Activated gamma-delta T cell treated with Interleukin-2 at 50 U/mL for 16 hours (primary cell): ENCODE measurements at regions not wholly inside any gene's neighbourhood (a gene's known extent, or its start where the extent isn't known, plus 50 kb on each side); places are given as distances from the start of the nearest gene placed in this dataset.

Experiments
- DNase-seq: peaks from one replicate; pipeline ENCODE4 v3.0.0-alpha.2; 2020

DNA sequence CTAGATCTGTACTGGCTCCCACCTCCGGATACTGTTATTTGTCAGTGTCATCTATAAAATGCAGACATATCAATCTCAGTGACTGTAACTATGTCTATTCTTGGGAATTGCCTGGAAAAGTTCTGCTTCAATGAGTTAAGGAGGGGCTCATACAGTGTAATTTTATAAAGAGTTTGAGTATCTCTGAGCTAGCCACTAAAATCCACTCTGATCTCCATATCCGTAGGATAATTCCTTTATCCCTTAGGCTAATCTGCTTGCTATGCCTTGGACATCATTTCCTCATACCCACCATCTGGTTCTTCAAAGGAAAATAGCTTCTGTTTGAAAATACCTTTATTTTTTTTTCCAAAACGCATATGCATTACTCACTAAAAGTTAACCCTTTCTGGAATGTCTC is 863.2 kb downstream of the SUCLG1 start:
- no peak for DNase-seq

DNA sequence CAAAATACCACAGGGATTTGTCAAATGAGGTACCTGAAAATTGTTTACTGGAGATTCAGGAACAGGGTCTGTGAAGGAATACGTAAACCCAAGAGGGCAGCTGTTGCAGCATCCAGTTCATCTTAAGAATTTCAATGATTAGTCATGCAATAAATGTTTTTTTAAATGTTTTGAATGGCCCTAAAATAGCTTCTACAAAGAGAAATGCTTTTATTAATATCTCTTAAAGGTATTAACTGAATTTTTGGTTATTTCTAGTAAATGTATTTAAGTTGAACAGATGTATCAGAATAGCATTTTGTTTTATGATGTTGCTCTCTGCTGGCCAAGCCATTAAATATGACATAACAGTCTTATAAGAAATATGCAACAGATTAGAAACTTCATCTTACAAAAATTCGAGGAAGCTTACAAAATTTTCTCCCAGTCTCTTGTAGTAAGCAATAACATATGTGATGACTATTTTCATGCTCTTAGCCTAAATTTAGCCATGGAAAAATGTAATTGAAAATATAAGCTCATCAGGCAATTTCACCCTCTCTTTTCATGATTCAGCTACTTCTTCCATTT is 863.9 kb downstream of the SUCLG1 start:
- DNase-seq, result no peak

DNA sequence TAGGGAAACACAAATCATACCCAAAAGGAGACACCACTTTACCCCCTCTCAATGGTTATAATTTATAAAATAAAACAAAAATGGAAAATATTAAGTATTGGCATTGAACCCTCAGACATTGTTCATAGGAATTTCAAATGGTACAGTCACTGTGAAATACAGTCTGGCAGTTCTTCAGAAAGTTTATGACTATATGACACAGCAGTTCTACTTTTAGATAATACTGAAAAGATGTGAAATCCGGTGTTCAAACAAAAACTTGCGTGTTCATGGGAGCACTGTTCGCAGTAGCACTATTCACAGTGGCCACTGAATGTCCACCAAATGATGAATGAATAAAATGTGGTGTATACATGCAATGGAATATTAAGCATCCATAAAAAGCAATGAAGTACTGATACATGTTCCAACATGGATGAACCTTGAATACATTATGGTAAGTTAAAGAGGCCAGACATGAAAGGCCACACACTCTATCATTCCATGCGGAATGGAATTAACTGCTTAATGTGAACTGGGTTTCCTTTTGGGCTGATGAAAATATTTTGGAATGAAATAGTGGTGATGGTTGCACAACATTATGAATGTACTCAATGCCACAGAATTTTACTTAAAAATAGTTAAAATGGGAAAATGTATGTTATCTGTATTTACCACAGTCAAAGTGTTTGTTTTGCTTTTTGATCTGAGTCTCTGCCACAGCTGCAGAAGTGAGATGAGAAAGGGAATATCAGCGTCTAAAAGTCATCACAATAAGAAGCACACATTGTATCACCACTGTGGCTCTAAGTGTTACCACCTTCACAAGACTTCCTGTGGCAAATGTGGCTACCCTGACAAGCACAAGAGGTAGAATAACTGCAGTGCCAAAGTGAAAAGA is 864.6 kb downstream of the SUCLG1 start:
- no peak for DNase-seq

- no peak for DNase-seq
Measured at GRCh38 chr2:83587309-83587708, 871.8 kb downstream of the SUCLG1 start.

GRCh38 chr2:83585250-83585649 is 873.8 kb downstream of the SUCLG1 start:
- DNase-seq, result no peak

GRCh38 chr2:83584672-83585071 is 874.4 kb downstream of the SUCLG1 start:
- no peak for DNase-seq

GRCh38 chr2:83582589-83582988 is 876.5 kb downstream of the SUCLG1 start:
- no peak for DNase-seq

GRCh38 chr2:83579507-83579906 is 879.6 kb downstream of the SUCLG1 start:
- DNase-seq, result no peak

GRCh38 chr2:83578405-83578804 is 880.7 kb downstream of the SUCLG1 start:
- DNase-seq, result no peak

GRCh38 chr2:83574614-83575013 is 884.5 kb downstream of the SUCLG1 start:
- DNase-seq, result no peak

GRCh38 chr2:83573060-83573459 is 886.0 kb downstream of the SUCLG1 start:
- no peak for DNase-seq

DNA sequence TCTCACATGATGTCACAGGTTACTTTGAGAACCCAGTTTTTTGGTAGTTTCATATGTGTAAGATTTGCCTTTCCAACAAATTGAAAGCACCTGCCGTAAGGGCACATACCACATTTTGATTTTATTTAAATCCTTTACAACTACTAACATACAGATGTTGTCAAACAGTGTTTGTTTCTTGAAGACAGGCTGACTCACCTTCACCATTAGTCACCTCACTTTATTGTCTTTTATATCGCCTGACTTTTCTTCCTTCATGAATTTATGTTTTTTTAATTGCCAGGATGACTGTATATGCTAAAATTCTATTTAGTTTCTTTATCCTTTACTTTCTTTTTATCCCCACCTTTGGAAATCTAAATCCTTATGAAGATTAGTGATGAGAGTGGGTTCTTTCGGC is 886.7 kb downstream of the SUCLG1 start:
- no peak for DNase-seq

DNA sequence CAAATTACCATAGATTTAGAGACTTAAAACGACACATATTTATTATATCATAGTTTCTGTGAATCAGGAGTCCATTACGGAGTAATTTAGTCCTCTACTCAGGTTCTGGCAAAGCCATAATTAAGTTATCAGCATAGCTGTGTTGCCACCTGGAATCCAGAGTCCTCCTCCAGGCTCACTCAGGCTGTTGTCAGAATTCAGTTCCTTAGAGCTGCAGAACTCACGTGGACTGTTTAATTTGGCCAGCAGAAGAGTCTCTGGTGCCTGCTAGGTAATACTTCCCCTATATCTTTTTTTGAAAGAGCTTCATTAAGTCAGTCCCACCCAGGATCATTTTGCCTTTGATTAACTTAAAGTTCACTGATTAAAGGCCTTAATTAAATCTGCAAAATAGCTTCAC is 891.5 kb downstream of the SUCLG1 start:
- no peak for DNase-seq

DNA sequence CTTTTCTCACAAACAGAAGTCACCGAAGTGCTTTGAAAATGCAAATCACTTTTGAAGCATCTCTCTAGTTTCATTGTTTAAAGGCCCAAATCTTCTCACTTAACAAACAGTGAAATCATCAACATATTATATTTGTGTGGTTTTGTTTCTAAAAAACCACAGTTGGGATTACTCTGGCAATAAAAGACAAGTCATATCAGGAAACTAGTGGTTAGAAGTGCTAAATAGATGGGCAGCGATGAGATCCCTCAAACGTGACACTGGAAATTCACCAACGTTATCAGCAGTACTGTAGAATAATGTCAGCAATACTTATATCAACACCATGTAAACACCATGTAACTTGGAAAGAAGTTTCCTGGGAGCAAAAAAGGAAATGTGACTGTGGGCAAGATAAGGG is 893.5 kb downstream of the SUCLG1 start:
- DNase-seq, result no peak

- no peak for DNase-seq
Measured at GRCh38 chr2:83565181-83565580, 893.9 kb downstream of the SUCLG1 start.

GRCh38 chr2:83561592-83561991 is 897.5 kb downstream of the SUCLG1 start:
- DNase-seq, result no peak

- no peak for DNase-seq
Measured at GRCh38 chr2:83536556-83536955, 922.5 kb downstream of the SUCLG1 start.

DNA sequence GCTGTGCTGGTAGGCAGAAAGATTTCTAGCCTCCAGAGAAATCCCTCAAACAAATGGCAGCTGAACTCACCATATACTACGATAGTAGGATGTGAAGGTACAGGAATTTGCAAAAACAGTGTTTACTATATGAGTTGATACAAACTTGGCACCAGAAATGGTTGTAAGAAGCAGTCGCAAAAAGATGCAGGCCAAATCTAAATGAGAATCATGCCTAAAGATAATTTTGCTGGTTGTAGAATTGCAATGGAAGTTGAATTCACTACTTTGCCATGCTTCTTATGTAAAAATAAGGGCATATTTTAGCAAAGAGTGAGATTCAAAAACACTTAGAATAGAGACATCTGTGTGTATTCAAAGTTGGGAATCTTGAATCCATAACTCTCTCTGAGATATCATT is 924.7 kb downstream of the SUCLG1 start:
- no peak for DNase-seq

DNA sequence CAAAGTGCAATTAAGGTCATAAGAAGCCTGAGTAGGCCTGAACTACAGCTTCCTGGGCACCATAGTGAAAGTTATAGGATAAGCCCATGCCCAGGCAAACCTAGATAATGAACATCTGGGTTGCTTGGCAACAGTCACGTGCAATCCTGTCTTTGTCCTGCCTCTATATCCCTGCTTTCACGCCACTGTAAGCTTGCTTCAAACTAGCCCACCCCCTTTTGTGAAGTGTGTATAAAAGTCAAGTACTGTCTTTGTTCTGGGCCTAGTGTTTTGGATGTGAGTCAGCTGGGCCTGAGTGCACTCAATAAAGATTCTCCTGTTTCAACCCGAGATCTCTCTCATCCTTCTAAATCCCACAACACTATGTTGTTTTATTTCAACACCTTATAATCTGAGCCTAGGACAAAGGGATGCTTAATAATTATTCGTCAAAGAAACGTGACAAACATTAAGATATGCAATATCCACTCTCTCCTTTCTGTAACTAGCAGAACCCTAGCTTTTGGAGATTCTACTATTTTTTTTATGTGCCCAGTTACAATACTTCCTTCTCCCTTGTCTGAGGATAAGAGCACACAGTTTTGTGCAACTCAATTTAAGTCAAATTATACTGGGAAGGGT is 927.8 kb downstream of the SUCLG1 start:
- no peak for DNase-seq

DNA sequence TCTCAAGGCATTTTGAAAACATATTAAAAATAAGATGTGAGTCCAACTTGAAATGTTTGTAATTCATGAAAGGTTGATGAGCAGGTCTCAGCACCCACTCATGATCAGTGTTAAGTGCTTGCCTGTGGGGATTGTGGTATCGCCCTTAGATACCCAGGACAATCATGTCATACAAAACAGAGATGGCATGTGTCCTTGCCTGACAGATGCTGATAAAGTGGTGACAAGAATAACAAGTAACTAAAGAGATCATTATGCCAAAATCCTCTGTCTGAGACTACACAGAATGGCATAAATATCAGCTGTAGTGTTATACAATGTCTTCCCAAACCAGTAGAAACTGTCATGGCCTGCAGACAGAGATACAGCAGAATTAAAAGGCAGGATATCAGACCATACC is 930.3 kb downstream of the SUCLG1 start:
- DNase-seq, result no peak

GRCh38 chr2:83522891-83523493 is 936.1 kb downstream of the SUCLG1 start:
- no peak for DNase-seq

DNA sequence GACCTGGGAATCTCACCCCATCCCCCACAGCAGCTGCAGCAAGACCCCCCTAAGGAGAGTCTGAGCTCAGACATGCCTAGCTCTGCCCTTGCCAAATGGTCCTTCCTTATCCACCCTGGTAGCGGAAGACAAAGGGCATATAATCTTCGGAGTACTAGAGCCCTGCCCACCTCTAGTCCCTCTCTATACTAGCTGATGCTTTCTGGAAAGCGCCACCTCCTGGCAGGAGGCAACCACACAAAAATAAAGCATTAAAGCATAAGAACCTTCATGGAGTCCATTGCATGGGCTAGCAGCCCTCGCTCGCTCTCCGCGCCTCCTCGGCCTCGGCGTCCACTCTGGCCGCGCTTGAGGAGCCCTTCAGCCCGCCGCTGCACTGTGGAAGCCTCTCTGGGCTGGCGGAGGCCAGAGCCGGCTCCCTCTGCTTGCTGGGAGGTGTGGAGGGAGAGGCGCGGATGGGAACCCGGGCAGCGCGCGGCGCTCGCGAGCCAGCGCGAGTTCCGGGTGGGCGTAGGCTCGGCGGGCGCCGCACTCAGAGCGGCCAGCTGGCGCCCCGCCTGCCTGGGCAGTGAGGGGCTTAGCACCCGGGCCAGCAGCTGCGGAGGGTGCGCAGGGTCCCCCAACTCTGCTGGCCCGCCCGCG is 941.2 kb downstream of the SUCLG1 start:
- no peak for DNase-seq

DNA sequence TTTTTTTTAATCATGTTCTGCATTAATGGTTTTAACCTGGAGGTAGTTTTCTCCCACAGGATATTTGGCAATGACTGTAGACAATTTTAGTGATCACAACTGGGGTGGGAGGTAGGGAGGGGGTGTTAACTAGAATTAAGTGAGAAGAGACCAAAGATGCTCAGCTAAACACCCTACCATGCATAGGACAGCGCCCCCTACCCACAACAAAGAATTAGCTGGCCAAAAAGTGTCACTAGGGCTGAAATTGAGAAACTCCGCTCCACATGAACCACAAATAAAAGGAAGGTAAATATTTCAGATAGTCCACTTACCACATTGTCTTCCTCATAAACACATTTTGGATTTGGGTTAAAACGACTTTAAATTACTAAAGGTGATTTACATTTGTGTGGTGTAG is 942.6 kb downstream of the SUCLG1 start:
- no peak for DNase-seq
